ENCODE measurements at regions not wholly inside any gene's neighbourhood (a gene's known extent, or its start where the extent isn't known, plus 50 kb on each side); places are given as distances from the start of the nearest gene placed in this dataset.

DNA sequence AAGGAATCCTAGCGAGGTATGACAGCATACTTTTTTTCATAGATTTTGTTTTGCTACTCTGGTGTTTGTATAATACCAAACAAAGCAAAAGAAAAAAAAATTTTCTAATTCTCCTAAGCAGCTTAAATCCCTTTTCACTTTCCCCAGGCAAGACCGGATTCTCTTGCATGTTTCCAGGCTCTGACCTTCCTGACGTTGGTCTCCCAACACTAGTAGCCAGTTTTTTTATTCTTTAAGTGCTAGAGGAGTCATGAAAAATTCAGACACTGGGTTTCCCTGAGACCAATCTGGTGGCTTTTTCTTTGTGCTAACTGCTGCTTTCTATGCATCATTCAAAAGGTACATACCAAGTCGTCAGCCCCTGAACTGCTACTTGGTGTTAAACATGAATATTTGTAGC is 111.4 kb downstream of the ZNF326 start:
- DNase-seq (ENCODE audit: low read depth) = no peak
- TF ChIP-seq CTCF (IDR thresholded peaks at IDR 0.05; ENCODE audit: low read depth, low read length, missing control alignments) = no peak
- in situ Hi-C loops (cut with HindIII; ENCODE audit: low sequenced_read_pairs) = no loop called here
- H3K4me3 ChIP-seq (ENCODE audit: low read depth, low read length) = no peak overlapping the region

DNA sequence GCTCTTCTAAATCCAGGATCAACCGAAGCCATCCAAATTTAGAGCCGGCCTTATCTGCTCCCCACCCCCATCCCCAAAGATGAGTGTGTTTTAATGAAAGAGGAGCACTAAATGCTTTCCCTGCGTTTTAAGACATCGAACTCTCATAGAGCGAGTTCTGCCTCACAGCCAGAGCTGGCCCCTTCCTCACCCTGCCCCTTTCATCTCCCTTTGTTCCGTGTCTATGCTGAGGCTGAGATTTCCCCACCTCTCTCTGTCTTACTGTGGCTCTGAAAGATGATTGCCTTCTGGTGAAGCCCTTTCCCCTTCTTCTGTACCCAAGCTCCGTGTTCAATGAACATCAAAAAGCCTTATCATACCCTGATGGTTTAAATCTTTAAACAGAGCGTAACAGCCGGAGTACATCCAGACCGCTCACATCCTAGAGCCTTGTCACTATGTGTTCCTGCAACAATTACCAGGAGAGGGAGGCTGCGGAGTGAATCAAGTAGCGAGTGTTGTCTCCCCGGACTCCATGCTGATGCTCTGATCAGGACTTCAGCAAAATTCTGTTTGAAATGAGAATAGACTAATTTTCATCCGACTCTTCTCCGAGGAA is 110.1 kb downstream of the ZNF326 start:
- DNase-seq (ENCODE audit: low read depth) = no peak
- TF ChIP-seq CTCF (IDR thresholded peaks at IDR 0.05; ENCODE audit: low read depth, low read length, missing control alignments) = no peak
- in situ Hi-C loops (cut with HindIII; ENCODE audit: low sequenced_read_pairs) = no loop called here
- no peak overlapping the region for H3K4me3 ChIP-seq (ENCODE audit: low read depth, low read length)

- H3K4me3 ChIP-seq (ENCODE audit: low read depth, low read length) = no peak overlapping the region
- no peak for DNase-seq (ENCODE audit: low read depth)
- TF ChIP-seq CTCF (IDR thresholded peaks at IDR 0.05; ENCODE audit: low read depth, low read length, missing control alignments) = no peak
- in situ Hi-C loops (cut with HindIII; ENCODE audit: low sequenced_read_pairs) = no loop called here
Observed at GRCh38 chr1:90100566-90100965, 105.7 kb downstream of the ZNF326 start.

- no peak for TF ChIP-seq CTCF (IDR thresholded peaks at IDR 0.05; ENCODE audit: low read depth, low read length, missing control alignments)
- DNase-seq (ENCODE audit: low read depth) = no peak
- H3K4me3 ChIP-seq (ENCODE audit: low read depth, low read length) = no peak overlapping the region
- in situ Hi-C loops (cut with HindIII; ENCODE audit: low sequenced_read_pairs) = no loop called here
Observed at GRCh38 chr1:90092441-90092840, 97.5 kb downstream of the ZNF326 start.

Measured in astrocyte of the cerebellum (primary cell).